UCSD-AML1 (cell line): ENCODE measurements at regions not wholly inside any gene's neighbourhood (a gene's known extent, or its start where the extent isn't known, plus 50 kb on each side); places are given as distances from the start of the nearest gene placed in this dataset.
A peak's percentile ranks its signal among the peaks of the same experiment; 100 is the strongest.
"Not testable (repeated sequence)": the region's sequence is repeated elsewhere in the genome, so short reads cannot be mapped to it uniquely, and the experiment has no call there.

ENCODE experiments used
- DNase-seq: peaks from one replicate; lab custom pipeline; 2025; ENCODE audit not compliant: unreplicated experiment; lab: John Stamatoyannopoulos, UW

DNA sequence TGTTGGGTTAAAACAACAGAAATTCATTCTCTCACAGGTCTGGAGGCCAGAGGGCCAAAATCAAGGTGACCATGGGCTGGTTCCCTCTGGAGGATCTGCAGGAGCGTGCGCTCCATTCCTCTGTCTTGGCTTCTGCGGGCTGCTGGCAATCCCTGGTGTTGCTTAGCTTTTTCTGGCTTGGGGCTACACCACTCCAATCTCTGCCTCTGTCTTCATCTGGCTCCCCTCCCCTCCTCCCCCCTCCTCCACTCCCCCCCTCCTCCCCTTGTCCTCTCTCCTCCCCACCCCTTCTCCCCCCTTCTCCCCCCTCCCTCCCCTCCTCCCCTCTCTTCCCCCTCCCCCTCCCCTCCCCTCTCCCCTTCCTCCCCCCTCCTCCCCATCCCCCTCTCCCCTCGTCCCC lies 321.3 kb upstream of the ARID1B start:
- DNase-seq, result no peak

GRCh38 chr6:156454867-156455266 lies 322.3 kb upstream of the ARID1B start:
- no peak for DNase-seq

- no peak for DNase-seq
Measured at GRCh38 chr6:156451726-156452125, 325.5 kb upstream of the ARID1B start.

DNA sequence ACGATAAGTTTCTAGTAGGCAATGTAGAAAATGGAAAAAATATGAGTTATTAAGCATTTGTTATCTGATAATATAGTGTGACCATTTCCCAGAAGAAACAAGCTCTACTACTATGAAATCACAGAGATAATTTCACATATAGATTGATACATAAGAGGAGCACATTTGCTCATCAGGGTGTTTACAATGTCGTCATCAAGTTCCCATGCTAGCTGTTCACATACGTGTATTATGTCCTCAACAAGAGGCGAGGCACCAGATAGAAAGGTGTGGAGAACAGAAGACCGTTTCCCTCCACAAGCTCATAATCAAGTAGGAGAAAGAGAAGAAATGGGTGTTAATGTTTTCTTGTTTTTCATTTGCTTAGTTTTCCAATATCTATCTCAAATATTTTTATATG lies 326.1 kb upstream of the ARID1B start:
- no peak for DNase-seq

DNA sequence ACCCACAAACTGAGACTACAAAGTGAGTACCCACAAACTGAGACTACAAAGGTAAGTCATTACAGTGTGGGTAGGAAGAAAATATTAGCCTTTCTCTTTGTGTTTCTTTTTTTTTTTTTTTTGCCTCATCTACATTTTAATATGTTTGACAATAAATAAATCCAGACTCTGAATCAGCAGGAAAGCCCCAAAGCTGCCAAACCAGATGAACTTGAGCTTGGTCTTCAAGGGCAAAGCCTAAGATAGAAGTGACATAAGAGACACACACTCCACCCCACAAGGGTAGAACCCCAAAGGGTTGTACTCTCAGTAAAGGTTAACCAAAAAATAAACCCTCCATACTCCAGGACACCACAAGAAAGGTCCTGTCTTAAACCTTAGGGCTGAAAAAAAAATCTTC lies 326.8 kb upstream of the ARID1B start:
- DNase-seq, result no peak

- DNase-seq, result no peak
Measured at GRCh38 chr6:156449569-156449968, 327.6 kb upstream of the ARID1B start.

- DNase-seq, result no peak
Measured at GRCh38 chr6:156449128-156449527, 328.1 kb upstream of the ARID1B start.

- no peak for DNase-seq
Measured at GRCh38 chr6:156448579-156448978, 328.6 kb upstream of the ARID1B start.

DNA sequence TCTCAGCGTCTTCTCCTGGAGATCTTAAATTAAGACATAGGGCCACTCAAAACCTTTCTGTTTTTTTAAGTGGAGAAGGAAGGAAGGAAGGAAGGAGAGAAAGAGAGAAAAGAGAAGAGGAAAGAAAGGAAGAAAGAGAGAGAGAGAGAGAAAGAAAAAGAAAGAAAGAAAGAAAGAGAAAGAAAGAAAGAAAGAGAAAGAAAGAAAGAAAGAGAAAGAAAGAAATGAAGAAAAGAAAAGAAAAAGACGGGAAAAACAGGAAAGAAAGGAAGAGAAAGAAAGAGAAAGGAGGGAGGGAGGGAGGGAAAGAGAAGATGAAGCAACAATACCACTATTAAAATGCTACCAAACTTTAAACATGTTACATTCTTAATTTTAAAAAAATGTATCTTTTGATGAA lies 336.5 kb upstream of the ARID1B start:
- no peak for DNase-seq

- no peak for DNase-seq
Measured at GRCh38 chr6:156438350-156438923, 338.7 kb upstream of the ARID1B start.

- no peak for DNase-seq
Measured at GRCh38 chr6:156437121-156437879, 339.9 kb upstream of the ARID1B start.

DNA sequence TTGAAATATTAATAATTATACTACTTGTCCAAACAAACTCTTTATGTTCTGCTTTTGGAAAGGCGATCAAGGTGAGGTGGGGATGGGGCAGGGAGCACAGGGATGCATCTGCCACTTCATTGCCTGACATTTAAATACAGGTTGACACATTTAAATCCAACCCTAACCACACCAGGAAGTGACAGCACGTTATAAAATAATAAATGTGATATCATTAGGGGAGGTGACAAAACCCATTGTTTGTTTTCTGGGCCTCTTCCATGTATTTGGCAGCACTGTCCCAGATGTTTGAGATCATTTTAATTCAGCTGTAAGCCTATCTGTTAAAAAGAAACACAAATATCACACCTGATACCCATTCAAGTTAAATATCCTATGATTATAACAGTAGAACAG lies 342.4 kb upstream of the ARID1B start:
- no peak for DNase-seq

- DNase-seq, result no peak
Measured at GRCh38 chr6:156434049-156434794, 343.0 kb upstream of the ARID1B start.

GRCh38 chr6:156432543-156432942 lies 344.6 kb upstream of the ARID1B start:
- no peak for DNase-seq

- no peak for DNase-seq
Measured at GRCh38 chr6:156430386-156430785, 346.8 kb upstream of the ARID1B start.

DNA sequence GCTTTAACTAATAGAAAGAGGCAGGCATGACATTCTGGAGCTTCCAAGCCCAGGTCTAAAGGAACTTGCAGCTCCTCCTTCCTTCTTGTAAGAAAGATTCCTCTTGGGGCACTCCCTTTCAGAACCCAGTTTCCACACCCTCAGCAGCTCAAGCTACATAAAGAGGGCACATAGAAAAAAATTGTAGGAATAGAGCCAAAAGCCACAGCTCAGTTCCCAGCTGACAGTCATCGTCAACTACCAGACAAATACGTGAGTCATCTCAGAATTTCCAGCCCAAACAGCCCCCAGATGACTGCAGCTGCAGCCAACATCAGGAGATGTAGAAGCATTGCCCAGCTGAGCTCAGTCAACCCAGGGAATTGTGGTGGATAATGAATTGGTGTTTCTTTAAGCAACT lies 349.8 kb upstream of the ARID1B start:
- no peak for DNase-seq

DNA sequence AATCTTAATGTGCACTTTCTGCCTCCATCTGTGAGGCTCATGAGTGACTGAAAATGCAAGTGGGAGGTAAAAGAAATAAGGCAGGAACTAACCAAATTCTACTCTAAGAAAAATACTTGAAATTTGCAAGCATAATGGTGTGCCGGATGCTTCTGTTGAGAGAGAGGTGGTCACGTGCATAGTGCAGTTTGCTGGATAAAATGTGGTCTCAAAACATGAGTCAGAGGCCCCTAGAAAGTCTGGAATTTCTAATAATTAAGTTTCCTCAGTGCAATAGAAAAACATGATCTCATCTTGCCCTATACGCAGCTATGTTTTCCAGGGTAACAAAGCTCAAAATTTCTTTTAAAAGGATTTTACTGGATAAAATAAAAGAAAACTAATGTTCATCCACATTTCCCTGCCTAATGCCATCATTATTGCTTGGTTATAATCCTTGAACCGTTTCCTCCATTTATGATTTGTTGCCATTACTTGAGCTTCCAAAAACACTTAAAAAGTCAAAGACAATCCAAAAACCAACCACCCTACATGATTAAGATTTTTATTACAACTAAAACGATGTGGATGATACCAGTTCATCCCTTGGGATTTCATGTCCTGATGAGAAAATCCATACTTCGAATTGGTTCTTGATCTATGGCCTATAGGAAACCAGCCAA lies 351.7 kb upstream of the ARID1B start:
- DNase-seq, result no peak

DNA sequence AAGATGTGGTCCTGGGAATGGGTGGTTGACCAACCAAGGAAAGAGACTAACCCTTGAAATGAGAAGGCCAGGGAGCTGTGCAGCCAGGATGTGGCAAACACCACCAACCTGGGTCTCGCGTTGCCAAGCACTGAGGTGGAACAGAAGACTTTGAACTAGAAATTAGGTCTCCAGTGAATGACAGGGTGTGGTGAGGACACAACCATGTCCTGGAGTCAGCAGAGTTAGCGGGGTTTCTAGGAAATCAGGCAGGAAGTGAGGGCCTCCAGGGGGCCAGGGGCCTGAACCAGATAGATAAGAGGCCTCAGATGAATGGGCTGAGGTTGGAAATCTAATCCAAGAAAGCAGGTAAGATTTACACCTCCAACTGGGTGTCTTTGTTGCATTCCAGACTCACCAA lies 353.3 kb upstream of the ARID1B start:
- peak; percentile 63 for DNase-seq

DNA sequence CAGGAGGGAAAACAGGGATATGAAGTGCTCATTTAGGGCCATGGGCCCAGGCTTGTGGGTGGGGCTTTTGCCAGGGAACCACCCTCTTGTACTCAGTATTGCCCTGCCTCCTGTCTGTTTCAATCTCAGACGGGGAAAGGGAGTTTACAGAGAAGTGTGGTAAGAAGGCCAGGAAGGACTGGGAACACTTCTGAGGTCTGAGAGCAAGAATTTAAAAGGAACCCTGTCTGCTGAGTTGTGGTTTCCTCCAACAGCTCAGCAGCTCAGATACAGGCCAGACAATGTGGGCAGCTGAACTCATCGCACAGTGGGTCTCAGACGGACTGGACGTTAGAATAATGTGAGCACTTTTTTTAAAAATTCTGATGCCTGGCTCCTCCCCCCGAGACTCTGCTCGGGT lies 354.1 kb upstream of the ARID1B start:
- peak; percentile 40 for DNase-seq

DNA sequence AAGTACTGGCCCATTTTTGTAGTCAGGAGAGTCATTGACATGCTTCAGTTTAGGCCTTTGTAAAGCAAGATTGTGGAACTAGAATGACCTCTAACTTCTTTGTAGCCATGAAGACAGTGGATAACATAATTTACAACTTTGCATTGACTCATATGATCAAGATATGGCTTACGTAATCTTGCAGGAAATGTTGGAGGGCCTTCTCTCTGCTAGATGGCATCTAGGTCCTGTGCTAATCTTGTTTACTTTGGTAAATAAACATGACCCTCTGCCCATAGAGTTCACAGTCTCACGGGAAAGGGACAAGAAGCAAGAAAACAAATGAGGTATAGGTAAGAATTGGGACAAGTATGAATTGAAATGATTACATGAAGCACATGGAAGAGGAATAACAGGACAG lies 355.2 kb upstream of the ARID1B start:
- DNase-seq, result no peak

GRCh38 chr6:156421301-156421700 lies 355.9 kb upstream of the ARID1B start:
- not testable (repeated sequence) for DNase-seq
